IMR-90 (cell line): ENCODE measurements at regions not wholly inside any gene's neighbourhood (a gene's known extent, or its start where the extent isn't known, plus 50 kb on each side); places are given as distances from the start of the nearest gene placed in this dataset.

Experiments used
- ATAC-seq: fragments of 200-7000 bp; cut with Tn5 transposase; 2 replicates; pipeline ENCODE4 v1.9.1; 2020; ENCODE audit warnings: low read depth, mild to moderate bottlenecking, moderate library complexity
- BruUV-seq: library from RNA; stranded (reverse); fragments of 400-500 nt; replicated peaks from 2 replicates; lab custom pipeline; 2021; lab: Mats Ljungman, UMichigan
- CTCF ChIA-PET: fragments of 300-600 bp; formaldehyde crosslinking; extraction: SDS; loops from one replicate; lab custom pipeline; 2021; ENCODE audit warnings: antibody characterized with exemption; lab: Yijun Ruan, JAX
- POLR2A ChIA-PET: fragments of 300-600 bp; sonication (Branson Sonifier 250); formaldehyde crosslinking; loops from one replicate; lab custom pipeline; 2022; ENCODE audit warnings: antibody characterized with exemption; ENCODE audit not compliant: unreplicated experiment; lab: Charles Lee
- DNase-seq: peaks from one replicate; pipeline ENCODE4 v3.0.0; 2013
- H2AFZ ChIP-seq: replicated peaks from 2 replicates; pipeline ENCODE3; 2013; ENCODE audit warnings: low read length, mild to moderate bottlenecking; ENCODE audit not compliant: poor library complexity
- H2AK5ac ChIP-seq: 2 replicates; pipeline ENCODE4 v1.6.1; 2013; ENCODE audit warnings: low read depth, low read length, inconsistent platforms
- H2AK9ac ChIP-seq: replicated peaks from 2 replicates; pipeline ENCODE3; 2013; ENCODE audit warnings: mild to moderate bottlenecking, low read depth, low read length, moderate library complexity; ENCODE audit not compliant: poor library complexity
- H2BK120ac ChIP-seq: 2 replicates; pipeline ENCODE4 v1.6.1; 2013; ENCODE audit warnings: low read depth, low read length, inconsistent platforms
- H2BK15ac ChIP-seq: 3 replicates; pipeline ENCODE4 v1.6.1; 2013; ENCODE audit warnings: low read depth, low read length, inconsistent platforms
- H2BK20ac ChIP-seq: 2 replicates; pipeline ENCODE4 v1.6.1; 2013; ENCODE audit warnings: low read depth, mild to moderate bottlenecking, inconsistent platforms, low read length, moderate library complexity
- H2BK5ac ChIP-seq: 2 replicates; pipeline ENCODE4 v1.6.1; 2013; ENCODE audit warnings: mild to moderate bottlenecking, low read depth, low read length, inconsistent platforms; ENCODE audit not compliant: poor library complexity, severe bottlenecking
- H3K14ac ChIP-seq: replicated peaks from 2 replicates; pipeline ENCODE4 v1.6.1; 2013; ENCODE audit warnings: low read depth, low read length, inconsistent platforms
- H3K18ac ChIP-seq: 2 replicates; pipeline ENCODE4 v1.6.1; 2013; ENCODE audit warnings: low read depth, low read length, control low read depth
- H3K23ac ChIP-seq: 2 replicates; pipeline ENCODE4 v1.6.1; 2013; ENCODE audit warnings: low read depth, low read length, inconsistent platforms
- H3K27ac ChIP-seq: 2 replicates; pipeline ENCODE4 v1.5.1; 2013; ENCODE audit warnings: mild to moderate bottlenecking, control low read depth, low read length; ENCODE audit not compliant: insufficient read depth
- H3K27me3 ChIP-seq: 2 replicates; pipeline ENCODE4 v1.6.1; 2013; ENCODE audit warnings: low read length; ENCODE audit not compliant: control insufficient read depth, insufficient read depth
- H3K36me3 ChIP-seq: 2 replicates; pipeline ENCODE4 v1.6.1; 2013; ENCODE audit warnings: low read length, mixed read lengths; ENCODE audit not compliant: control insufficient read depth, insufficient read depth
- H3K4ac ChIP-seq: 2 replicates; pipeline ENCODE4 v1.6.1; 2013; ENCODE audit warnings: low read depth, low read length, inconsistent platforms
- H3K4me1 ChIP-seq: 2 replicates; pipeline ENCODE4 v1.6.1; 2013; ENCODE audit warnings: low read length, mixed read lengths; ENCODE audit not compliant: control insufficient read depth, insufficient read depth
- H3K4me2 ChIP-seq: 2 replicates; pipeline ENCODE4 v1.6.1; 2013; ENCODE audit warnings: low read depth, mild to moderate bottlenecking, control low read depth, low read length, moderate library complexity
- H3K4me3 ChIP-seq: 2 replicates; pipeline ENCODE4 v1.5.1; 2013; ENCODE audit warnings: low read depth, mild to moderate bottlenecking, control low read depth, low read length, moderate library complexity; ENCODE audit not compliant: insufficient read depth
- H3K56ac ChIP-seq: 2 replicates; pipeline ENCODE4 v1.6.1; 2013; ENCODE audit warnings: low read length, inconsistent platforms; ENCODE audit not compliant: insufficient read depth; ENCODE audit errors: extremely low read depth
- H3K79me1 ChIP-seq, 2 experiments: 2 replicates each; pipeline ENCODE4 v1.6.1; 2013; ENCODE audit warnings: low read length in 2 of 2, inconsistent platforms in 1 of 2, low read depth in 1 of 2
- H3K9ac ChIP-seq: 2 replicates; pipeline ENCODE4 v1.6.1; 2013; ENCODE audit warnings: low read depth, low read length, control low read depth
- H3K9me1 ChIP-seq: 2 replicates; pipeline ENCODE4 v1.6.1; 2013; ENCODE audit warnings: low read length, inconsistent platforms; ENCODE audit not compliant: insufficient read depth
- H3K9me3 ChIP-seq: 2 replicates; pipeline ENCODE4 v1.6.1; 2013; ENCODE audit warnings: low read length; ENCODE audit not compliant: control insufficient read depth, insufficient read depth
- H4K20me1 ChIP-seq: 2 replicates; pipeline ENCODE4 v1.6.1; 2013; ENCODE audit warnings: low read length, inconsistent platforms; ENCODE audit not compliant: insufficient read depth
- H4K5ac ChIP-seq: 2 replicates; pipeline ENCODE4 v1.6.1; 2013; ENCODE audit warnings: mild to moderate bottlenecking, low read depth, low read length, control low read depth
- H4K8ac ChIP-seq, 2 experiments: 2 replicates each; pipeline ENCODE4 v1.6.1; 2013; ENCODE audit warnings: low read depth in 2 of 2, low read length in 2 of 2, control low read depth in 1 of 2, inconsistent platforms in 1 of 2
- H4K91ac ChIP-seq: 2 replicates; pipeline ENCODE4 v1.6.1; 2013; ENCODE audit warnings: low read depth, low read length, inconsistent platforms; ENCODE audit not compliant: insufficient read depth
- BHLHE40 ChIP-seq: fragments of 150-350 bp; IDR thresholded peaks from 2 replicates; pipeline ENCODE4 v1.6.1; 2016; ENCODE audit warnings: mild to moderate bottlenecking, low read depth, low read length
- CEBPB ChIP-seq: IDR thresholded peaks from 2 replicates; pipeline ENCODE4 v1.6.1; 2012; ENCODE audit warnings: low read depth, low read length, improper control_type of control experiment
- CHD1 ChIP-seq: IDR thresholded peaks from 2 replicates; pipeline ENCODE4 v1.6.1; 2012; ENCODE audit warnings: low read depth, low read length, improper control_type of control experiment
- CTCF ChIP-seq: conservative IDR thresholded peaks from 2 replicates; pipeline ENCODE4 v1.5.1; 2012; ENCODE audit warnings: mild to moderate bottlenecking, low read depth, low read length, improper control_type of control experiment
- FOS ChIP-seq: fragments of 150-350 bp; IDR thresholded peaks from 2 replicates; pipeline ENCODE4 v1.6.1; 2016; ENCODE audit warnings: low read depth, low read length
- MAFK ChIP-seq: IDR thresholded peaks from 2 replicates; pipeline ENCODE4 v1.6.1; 2012; ENCODE audit warnings: low read depth, low read length, improper control_type of control experiment
- MAZ ChIP-seq: IDR thresholded peaks from 2 replicates; pipeline ENCODE4 v1.6.1; 2012; ENCODE audit warnings: low read depth, mild to moderate bottlenecking, low read length, improper control_type of control experiment, moderate library complexity, borderline replicate concordance
- MXI1 ChIP-seq: IDR thresholded peaks from 2 replicates; pipeline ENCODE4 v1.6.1; 2012; ENCODE audit warnings: low read depth, mild to moderate bottlenecking, low read length, moderate library complexity, borderline replicate concordance
- NFE2L2 ChIP-seq: fragments of 150-350 bp; IDR thresholded peaks from 2 replicates; pipeline ENCODE4 v1.6.1; 2016; ENCODE audit warnings: low read depth, mild to moderate bottlenecking, low read length
- POLR2A ChIP-seq: IDR thresholded peaks from 2 replicates; pipeline ENCODE4 v1.6.1; 2012; ENCODE audit warnings: mild to moderate bottlenecking, low read depth, low read length
- RAD21 ChIP-seq: IDR thresholded peaks from 2 replicates; pipeline ENCODE4 v1.6.1; 2012; ENCODE audit warnings: low read length, improper control_type of control experiment
- RCOR1 ChIP-seq: IDR thresholded peaks from 2 replicates; pipeline ENCODE4 v1.6.1; 2012; ENCODE audit warnings: mild to moderate bottlenecking, low read length, improper control_type of control experiment; ENCODE audit not compliant: insufficient replicate concordance
- RFX5 ChIP-seq: IDR thresholded peaks from 2 replicates; pipeline ENCODE4 v1.8.0; 2012; ENCODE audit warnings: low read depth, mild to moderate bottlenecking, low read length, moderate library complexity
- SMC3 ChIP-seq: fragments of 150-350 bp; IDR thresholded peaks from 2 replicates; pipeline ENCODE4 v1.6.1; 2016; ENCODE audit warnings: low read depth, mild to moderate bottlenecking, antibody characterized with exemption, low read length, moderate library complexity
- WGBS, 2 experiments: methylation state at CpG; one replicate each; pipeline versions ENCODE4 v1.1.5 to v1.1.7; 2013; ENCODE audit warnings: missing lambda C conversion rate in 2 of 2; ENCODE audit not compliant: insufficient read length in 1 of 2; ENCODE audit errors: extremely low coverage in 2 of 2; 5-methylcytosine and 5-hydroxymethylcytosine counted together
- dilution Hi-C: fragments of 300-500 bp; cut with HindIII; formaldehyde crosslinking; loops from one replicate; pipeline ENCODE4 v1.14.3; 2018; ENCODE audit warnings: low sequenced_read_pairs; ENCODE audit not compliant: unreplicated experiment
- in situ Hi-C: fragments of 300-500 bp; cut with MboI; formaldehyde crosslinking; loops from 3 replicates; pipeline ENCODE4 v1.14.3; 2019; ENCODE audit warnings: low sequenced_read_pairs, inconsistent platforms, mixed read lengths
- intact Hi-C: fragments of 100-400 bp; cut with micrococcal nuclease; formaldehyde crosslinking; loops from 2 replicates; pipeline ENCODE4 v1.10.0; 2022
- TF ChIP-seq, protein P1 (sequence below): fragments of 150-350 bp; IDR thresholded peaks from 2 replicates; pipeline ENCODE4 v1.6.1; 2017; ENCODE audit warnings: mild to moderate bottlenecking, antibody characterized with exemption, low read length, low read depth
- TF ChIP-seq, protein P2 (sequence below): fragments of 150-350 bp; IDR thresholded peaks from 2 replicates; pipeline ENCODE4 v1.6.1; 2016; ENCODE audit warnings: low read depth, mild to moderate bottlenecking, low read length, moderate library complexity, borderline replicate concordance

DNA sequence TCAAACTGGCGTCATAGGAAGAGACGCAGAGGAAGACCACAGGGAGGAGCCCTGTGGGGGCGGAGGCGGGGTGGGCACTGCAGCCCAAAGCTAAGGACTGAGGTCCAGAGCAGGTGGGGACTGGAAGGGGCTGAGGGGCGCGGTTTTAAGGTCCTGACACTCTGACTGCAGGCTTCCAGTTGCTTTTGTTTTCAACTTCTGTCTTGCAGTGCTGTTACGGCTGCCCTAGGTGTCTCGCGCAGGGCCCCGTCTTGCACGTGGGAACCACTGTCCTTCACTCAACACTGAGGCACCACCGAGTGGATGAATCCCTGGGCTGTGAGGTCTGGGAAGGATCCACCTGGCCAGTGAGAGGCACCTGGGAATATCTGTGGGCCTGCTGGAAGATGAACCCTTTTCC, 76.0 kb downstream of the TEX29 start:
- Histone ChIP-seq H3K4ac (no peak overlapping the region), H2AK5ac (no peak overlapping the region), H2AFZ (no peak overlapping the region), H4K91ac (no peak overlapping the region), H2BK5ac (no peak overlapping the region), H3K27me3 (no peaks in the 10 kb centered on the region; the same call in 1 of the 2 replicates), H3K14ac (no peak overlapping the region), H3K4me1 (no peaks in the 10 kb centered on the region), H3K9ac (no peak overlapping the region), H3K4me2 (no peak overlapping the region), H4K5ac (no peak overlapping the region), H3K36me3 (no peaks in the 10 kb centered on the region), H3K9me3 (no peaks in the 10 kb centered on the region), H3K9me1 (no peaks in the 10 kb centered on the region), H2BK20ac (no peak overlapping the region), H3K27ac (no peak overlapping the region), H3K23ac (no peak overlapping the region), H3K56ac (no peak overlapping the region), H2BK120ac (no peak overlapping the region), H2AK9ac (no peak overlapping the region), H2BK15ac (no peak overlapping the region), H4K20me1 (no peaks in the 10 kb centered on the region), H3K4me3 (no peak overlapping the region), H3K18ac (no peak overlapping the region), H4K8ac (no peak overlapping the region), H3K79me1 (no peaks in the 10 kb centered on the region)
- ATAC-seq (no peak), DNase-seq (no peak)
- ChIA-PET CTCF (no interaction called here), POLR2A (no interaction called here)
- dilution Hi-C loops (no loop called here), in situ Hi-C loops (no loop called here), intact Hi-C loops (no loop called here)
- 81% methylated on average over 7 of the region's 12 CpGs; no CpG with 5 or more reads in 1 of the 2 experiments for WGBS, 2 experiments
- no TSS peak for BruUV-seq
- TF ChIP-seq POLR2A (no peak), CTCF (no peak), BHLHE40 (no peak), CHD1 (no peak), RCOR1 (no peak), SMC3 (no peak), MXI1 (no peak), CEBPB (no peak), RFX5 (no peak), NFE2L2 (no peak), RAD21 (no peak), MAFK (no peak), MAZ (no peak), FOS (no peak)
- TF ChIP-seq, protein P1, sequence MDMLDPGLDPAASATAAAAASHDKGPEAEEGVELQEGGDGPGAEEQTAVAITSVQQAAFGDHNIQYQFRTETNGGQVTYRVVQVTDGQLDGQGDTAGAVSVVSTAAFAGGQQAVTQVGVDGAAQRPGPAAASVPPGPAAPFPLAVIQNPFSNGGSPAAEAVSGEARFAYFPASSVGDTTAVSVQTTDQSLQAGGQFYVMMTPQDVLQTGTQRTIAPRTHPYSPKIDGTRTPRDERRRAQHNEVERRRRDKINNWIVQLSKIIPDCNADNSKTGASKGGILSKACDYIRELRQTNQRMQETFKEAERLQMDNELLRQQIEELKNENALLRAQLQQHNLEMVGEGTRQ, result no peak
- TF ChIP-seq, protein P2, sequence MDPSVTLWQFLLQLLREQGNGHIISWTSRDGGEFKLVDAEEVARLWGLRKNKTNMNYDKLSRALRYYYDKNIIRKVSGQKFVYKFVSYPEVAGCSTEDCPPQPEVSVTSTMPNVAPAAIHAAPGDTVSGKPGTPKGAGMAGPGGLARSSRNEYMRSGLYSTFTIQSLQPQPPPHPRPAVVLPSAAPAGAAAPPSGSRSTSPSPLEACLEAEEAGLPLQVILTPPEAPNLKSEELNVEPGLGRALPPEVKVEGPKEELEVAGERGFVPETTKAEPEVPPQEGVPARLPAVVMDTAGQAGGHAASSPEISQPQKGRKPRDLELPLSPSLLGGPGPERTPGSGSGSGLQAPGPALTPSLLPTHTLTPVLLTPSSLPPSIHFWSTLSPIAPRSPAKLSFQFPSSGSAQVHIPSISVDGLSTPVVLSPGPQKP, result no peak
